Natural killer cell (primary cell): ENCODE measurements at regions not wholly inside any gene's neighbourhood (a gene's known extent, or its start where the extent isn't known, plus 50 kb on each side); places are given as distances from the start of the nearest gene placed in this dataset.

Experiments
- ATAC-seq, 3 donors: fragments of 150-1000 bp in 2 of 3; fragments of 200-7000 bp in 1 of 3; cut with Tn5 transposase; 1 replicate in 1 of 3; 2 replicates in 2 of 3; pipeline ENCODE4 v1.10.0; 2021; ENCODE audit warnings: mild to moderate bottlenecking in 2 of 3, moderate library complexity in 2 of 3
- DNase-seq, 2 donors: peaks; one replicate each; pipeline versions ENCODE4 v3.0.0 to v3.0.0-alpha.2; 2013 to 2021; ENCODE audit warnings: mixed read lengths in 1 of 2
- H3K27ac ChIP-seq: one replicate; pipeline ENCODE4 v1.5.1; 2013; ENCODE audit warnings: mild to moderate bottlenecking, low read length
- H3K27me3 ChIP-seq: one replicate; pipeline ENCODE4 v1.6.1; 2013; ENCODE audit warnings: low read length; ENCODE audit not compliant: control insufficient read depth, insufficient read depth
- H3K36me3 ChIP-seq: one replicate; pipeline ENCODE4 v1.6.1; 2013; ENCODE audit warnings: low read length; ENCODE audit not compliant: control insufficient read depth, insufficient read depth
- H3K4me1 ChIP-seq: one replicate; pipeline ENCODE4 v1.6.1; 2013; ENCODE audit warnings: low read length; ENCODE audit not compliant: control insufficient read depth, insufficient read depth
- H3K4me3 ChIP-seq: one replicate; pipeline ENCODE4 v1.5.1; 2013; ENCODE audit warnings: low read length
- H3K9me3 ChIP-seq: one replicate; pipeline ENCODE4 v1.6.1; 2013; ENCODE audit warnings: low read length; ENCODE audit not compliant: control insufficient read depth, insufficient read depth
- H3K27ac Mint-ChIP-seq, 2 donors: one replicate each; pipeline ENCODE4 v1.8.0; 2022; ENCODE audit warnings: mild to moderate bottlenecking in 2 of 2, mixed read lengths in 2 of 2, moderate library complexity in 1 of 2
- H3K27me3 Mint-ChIP-seq, 2 donors: one replicate each; pipeline ENCODE4 v1.8.0; 2022; ENCODE audit warnings: low read depth in 2 of 2, mixed read lengths in 2 of 2
- H3K36me3 Mint-ChIP-seq: one replicate; pipeline ENCODE4 v1.8.0; 2022; ENCODE audit warnings: mixed read lengths
- H3K4me1 Mint-ChIP-seq, 2 donors: one replicate each; pipeline ENCODE4 v1.8.0; 2022; ENCODE audit warnings: mixed read lengths in 2 of 2
- H3K4me3 Mint-ChIP-seq: one replicate; pipeline ENCODE4 v1.8.0; 2022; ENCODE audit warnings: mild to moderate bottlenecking, moderate library complexity, mixed read lengths
- H3K9me3 Mint-ChIP-seq, 2 donors: one replicate each; pipeline ENCODE4 v1.8.0; 2022; ENCODE audit warnings: mixed read lengths in 2 of 2
- WGBS: methylation state at CpG from one replicate; pipeline ENCODE4 v1.1.7; 2013; ENCODE audit warnings: missing lambda C conversion rate; ENCODE audit not compliant: insufficient coverage; 5-methylcytosine and 5-hydroxymethylcytosine counted together
- intact Hi-C: fragments of 100-400 bp; cut with micrococcal nuclease; formaldehyde crosslinking; loops from one replicate; pipeline ENCODE4 v1.14.2; 2022
- TF ChIP-seq, protein P1 (sequence below): fragments of 200-600 bp; IDR thresholded peaks from one replicate; pipeline ENCODE4 v1.8.0; 2022; ENCODE audit warnings: antibody characterized with exemption

- intact Hi-C loops = no loop called here
- Histone ChIP-seq H3K4me3 (no peak overlapping the region), H3K4me1 (no peaks in the 10 kb centered on the region), H3K27ac (no peak overlapping the region), H3K9me3 (no peaks in the 10 kb centered on the region), H3K27me3 (no peaks in the 10 kb centered on the region), H3K36me3 (no peaks in the 10 kb centered on the region)
- TF ChIP-seq, protein P1, sequence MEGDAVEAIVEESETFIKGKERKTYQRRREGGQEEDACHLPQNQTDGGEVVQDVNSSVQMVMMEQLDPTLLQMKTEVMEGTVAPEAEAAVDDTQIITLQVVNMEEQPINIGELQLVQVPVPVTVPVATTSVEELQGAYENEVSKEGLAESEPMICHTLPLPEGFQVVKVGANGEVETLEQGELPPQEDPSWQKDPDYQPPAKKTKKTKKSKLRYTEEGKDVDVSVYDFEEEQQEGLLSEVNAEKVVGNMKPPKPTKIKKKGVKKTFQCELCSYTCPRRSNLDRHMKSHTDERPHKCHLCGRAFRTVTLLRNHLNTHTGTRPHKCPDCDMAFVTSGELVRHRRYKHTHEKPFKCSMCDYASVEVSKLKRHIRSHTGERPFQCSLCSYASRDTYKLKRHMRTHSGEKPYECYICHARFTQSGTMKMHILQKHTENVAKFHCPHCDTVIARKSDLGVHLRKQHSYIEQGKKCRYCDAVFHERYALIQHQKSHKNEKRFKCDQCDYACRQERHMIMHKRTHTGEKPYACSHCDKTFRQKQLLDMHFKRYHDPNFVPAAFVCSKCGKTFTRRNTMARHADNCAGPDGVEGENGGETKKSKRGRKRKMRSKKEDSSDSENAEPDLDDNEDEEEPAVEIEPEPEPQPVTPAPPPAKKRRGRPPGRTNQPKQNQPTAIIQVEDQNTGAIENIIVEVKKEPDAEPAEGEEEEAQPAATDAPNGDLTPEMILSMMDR = no peak
- DNase-seq (no peak), ATAC-seq (no peak)
- H3K27ac Mint-ChIP-seq = no peak overlapping the region
- peaks cover 6% of the 10 kb centered on the region in 2 donors for H3K27me3 Mint-ChIP-seq
- no peak overlapping the region for H3K4me3 Mint-ChIP-seq
- peaks cover under 1 to 1% of the 10 kb centered on the region in 2 donors for H3K9me3 Mint-ChIP-seq
- H3K36me3 Mint-ChIP-seq = no peaks in the 10 kb centered on the region
- no peaks in the 10 kb centered on the region for H3K4me1 Mint-ChIP-seq
Measured at GRCh38 chr3:107884028-107884427, 206.8 kb downstream of the CD47 start.

GRCh38 chr3:107882881-107883280 lies 207.9 kb downstream of the CD47 start:
- H3K4me3 Mint-ChIP-seq = no peak overlapping the region
- no peak for ATAC-seq
- WGBS = 93% methylated on average over 4 of the region's 7 CpGs

DNA sequence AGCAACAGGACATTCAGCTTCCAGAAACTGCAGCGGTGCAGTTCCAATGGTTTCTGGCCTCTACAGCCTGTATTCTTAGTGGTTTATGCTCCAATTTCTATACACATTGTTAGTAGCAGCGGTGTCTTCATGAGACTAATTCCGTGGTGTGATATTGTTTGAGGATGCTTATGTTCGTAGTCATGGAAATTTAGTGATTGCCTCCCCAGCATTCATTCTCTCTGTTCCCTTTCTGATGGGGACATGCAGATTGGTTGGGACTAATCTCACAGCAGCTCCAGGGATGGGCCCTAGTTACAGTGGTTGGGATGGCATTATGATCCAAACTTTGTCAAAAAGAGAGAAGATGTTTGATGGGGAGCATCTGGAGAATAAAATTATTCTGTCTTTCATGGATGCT lies 208.6 kb downstream of the CD47 start:
- ATAC-seq = no peak
- no peaks in the 10 kb centered on the region for H3K4me1 Mint-ChIP-seq
- Histone ChIP-seq H3K27ac (no peak overlapping the region), H3K9me3 (no peaks in the 10 kb centered on the region), H3K4me1 (no peaks in the 10 kb centered on the region), H3K36me3 (no peaks in the 10 kb centered on the region), H3K27me3 (no peaks in the 10 kb centered on the region), H3K4me3 (no peak overlapping the region)
- intact Hi-C loops = no loop called here
- TF ChIP-seq, protein P1 = no peak
- no peak overlapping the region for H3K4me3 Mint-ChIP-seq
- no peaks in the 10 kb centered on the region for H3K36me3 Mint-ChIP-seq
- 100% methylated on average over 2 of the region's 4 CpGs for WGBS
- peaks cover 5 to 6% of the 10 kb centered on the region in 2 donors for H3K27me3 Mint-ChIP-seq
- H3K9me3 Mint-ChIP-seq = no peaks in the 10 kb centered on the region
- DNase-seq = no peak
- no peak overlapping the region for H3K27ac Mint-ChIP-seq

More at GRCh38 chr3:107882881-107883280, 207.9 kb downstream of the CD47 start:
- TF ChIP-seq, protein P1 = no peak
- Mint-ChIP-seq H3K4me1 (no peaks in the 10 kb centered on the region), H3K36me3 (no peaks in the 10 kb centered on the region), H3K9me3 (no peaks in the 10 kb centered on the region), H3K27ac (no peak overlapping the region), H3K27me3 (peaks cover 5 to 6% of the 10 kb centered on the region in 2 donors)
- Histone ChIP-seq H3K9me3 (no peaks in the 10 kb centered on the region), H3K27me3 (no peaks in the 10 kb centered on the region), H3K4me1 (no peaks in the 10 kb centered on the region), H3K27ac (no peak overlapping the region), H3K36me3 (no peaks in the 10 kb centered on the region), H3K4me3 (no peak overlapping the region)
- no peak for DNase-seq
- intact Hi-C loops = no loop called here

DNA sequence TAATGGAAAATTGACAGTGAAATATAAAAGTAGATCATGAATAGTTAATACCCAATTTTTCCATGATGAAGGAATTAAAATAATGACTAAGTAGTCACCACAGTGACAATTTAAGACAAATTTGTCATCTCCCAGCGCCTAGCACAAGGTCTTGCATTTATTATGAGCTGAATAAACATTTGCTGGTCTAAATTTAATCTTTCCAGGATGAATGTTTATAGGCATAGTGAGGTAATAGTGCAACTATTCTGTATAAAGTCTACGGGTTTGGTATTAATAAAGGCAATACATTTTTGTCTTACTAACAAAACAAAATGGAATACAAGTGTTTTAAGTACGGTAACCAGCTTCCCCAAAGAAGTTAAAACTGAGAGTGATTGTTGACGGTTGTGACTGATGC lies 209.3 kb downstream of the CD47 start:
- TF ChIP-seq, protein P1 = no peak

More for the DNA sequence above, 209.3 kb downstream of the CD47 start:
- no peaks in the 10 kb centered on the region for H3K27me3 ChIP-seq
- DNase-seq (no peak), ATAC-seq (no peak)
- no peaks in the 10 kb centered on the region for H3K4me1 ChIP-seq
- H3K36me3 Mint-ChIP-seq = no peaks in the 10 kb centered on the region
- H3K9me3 ChIP-seq = no peaks in the 10 kb centered on the region
- WGBS = 94% methylated on average over 3 of the region's 4 CpGs
- intact Hi-C loops = no loop called here
- H3K27me3 Mint-ChIP-seq = peaks cover 5 to 6% of the 10 kb centered on the region in 2 donors
- no peaks in the 10 kb centered on the region for H3K9me3 Mint-ChIP-seq
- no peak overlapping the region for H3K27ac Mint-ChIP-seq
- H3K36me3 ChIP-seq = no peaks in the 10 kb centered on the region
- H3K4me1 Mint-ChIP-seq = no peaks in the 10 kb centered on the region
- H3K4me3 Mint-ChIP-seq = no peak overlapping the region
- H3K27ac ChIP-seq = no peak overlapping the region
- no peak overlapping the region for H3K4me3 ChIP-seq
